ELR (cell line): ENCODE measurements at regions not wholly inside any gene's neighbourhood (a gene's known extent, or its start where the extent isn't known, plus 50 kb on each side); places are given as distances from the start of the nearest gene placed in this dataset.

Source experiments
- DNase-seq: peaks from one replicate; pipeline ENCODE4 v3.0.0-alpha.2; 2015; ENCODE audit warnings: low read depth

DNA sequence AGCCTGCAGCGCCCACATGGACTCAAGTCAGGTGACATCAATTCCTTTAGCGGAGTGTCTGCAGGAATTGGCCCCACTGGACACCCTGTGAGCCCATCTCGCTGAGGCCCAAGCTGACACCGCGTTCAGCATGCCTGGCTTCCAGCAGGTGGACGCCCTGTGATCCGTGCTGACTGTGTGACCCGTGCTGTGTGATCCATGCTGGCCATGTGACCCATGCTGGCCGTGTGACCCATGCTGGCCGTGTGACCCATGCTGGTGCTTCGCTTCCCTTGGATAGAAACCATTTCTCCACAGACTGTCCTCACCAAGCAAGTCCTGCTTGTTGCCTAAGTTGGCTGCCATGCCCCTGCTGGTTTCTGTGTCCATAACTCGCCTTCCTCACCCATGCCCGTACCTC is 392.1 kb downstream of the BRD1 start:
- no peak for DNase-seq

DNA sequence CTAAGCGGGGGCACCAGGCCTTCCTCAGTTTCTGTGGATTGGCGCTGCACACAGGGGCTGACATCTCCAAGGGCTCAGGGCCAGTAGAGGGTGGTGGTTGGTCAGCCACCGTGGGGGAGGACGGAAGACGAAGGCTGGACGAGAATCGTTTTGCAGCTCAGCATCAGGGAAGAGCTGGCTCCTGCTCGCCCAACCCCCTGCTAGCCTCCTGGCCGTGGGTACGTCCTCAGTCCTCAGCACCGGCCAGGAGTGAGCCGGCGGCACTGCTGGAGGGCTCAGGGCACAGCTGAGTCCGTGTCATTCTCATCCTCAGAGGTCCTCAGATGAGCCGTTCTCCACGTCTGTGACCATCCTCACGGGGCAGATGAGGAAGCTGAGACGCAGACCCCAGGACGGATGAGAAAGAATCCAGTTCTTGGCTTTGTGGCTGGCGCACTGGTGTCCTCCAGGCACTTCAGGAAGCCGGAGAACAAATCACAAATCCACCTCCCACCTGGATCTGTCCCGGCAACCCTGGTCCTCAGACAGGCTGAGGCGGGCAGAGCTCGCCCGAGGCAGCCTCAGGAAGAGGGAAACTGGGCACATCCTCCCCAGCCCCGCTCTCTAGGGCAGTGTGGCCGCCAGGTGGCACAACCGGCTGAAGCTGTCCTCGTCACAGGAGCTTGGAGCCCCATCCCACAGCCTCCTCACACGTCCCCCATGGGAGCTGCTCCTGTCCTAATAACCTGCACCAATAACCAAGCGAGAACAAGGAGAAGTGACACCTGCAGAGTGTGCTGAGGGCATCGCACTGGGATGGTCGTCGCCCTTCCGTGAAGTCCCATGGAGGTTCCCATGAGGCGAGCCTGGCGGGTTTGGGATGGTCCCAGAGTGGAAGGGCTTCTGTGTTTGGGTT is 393.7 kb downstream of the BRD1 start:
- no peak for DNase-seq

DNA sequence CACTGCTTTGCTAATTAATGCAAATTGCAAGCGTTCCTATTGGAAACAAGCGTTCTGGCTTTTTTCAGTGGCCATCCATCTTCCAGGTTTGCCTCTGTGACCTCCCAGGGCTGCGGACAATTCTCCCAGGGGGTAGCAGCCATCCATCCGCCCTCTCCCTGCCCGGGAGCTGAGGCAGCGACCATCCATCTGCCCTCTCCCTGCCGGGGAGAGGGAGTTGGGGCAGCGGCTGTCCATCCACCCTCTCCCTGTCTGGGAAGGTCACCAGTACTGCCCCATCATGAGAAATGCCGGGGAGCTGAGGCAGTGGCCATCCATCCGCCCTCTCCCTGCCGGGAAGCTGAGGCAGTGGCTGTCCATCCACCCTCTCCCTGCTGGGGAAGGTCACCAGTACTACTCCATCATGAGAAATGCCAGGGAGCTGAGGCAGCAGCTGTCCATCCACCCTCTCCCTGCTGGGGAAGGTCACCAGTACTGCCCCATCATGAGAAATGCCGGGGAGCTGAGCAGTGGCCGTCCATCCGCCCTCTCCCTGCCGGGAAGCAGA is 394.7 kb downstream of the BRD1 start:
- DNase-seq: no peak

DNA sequence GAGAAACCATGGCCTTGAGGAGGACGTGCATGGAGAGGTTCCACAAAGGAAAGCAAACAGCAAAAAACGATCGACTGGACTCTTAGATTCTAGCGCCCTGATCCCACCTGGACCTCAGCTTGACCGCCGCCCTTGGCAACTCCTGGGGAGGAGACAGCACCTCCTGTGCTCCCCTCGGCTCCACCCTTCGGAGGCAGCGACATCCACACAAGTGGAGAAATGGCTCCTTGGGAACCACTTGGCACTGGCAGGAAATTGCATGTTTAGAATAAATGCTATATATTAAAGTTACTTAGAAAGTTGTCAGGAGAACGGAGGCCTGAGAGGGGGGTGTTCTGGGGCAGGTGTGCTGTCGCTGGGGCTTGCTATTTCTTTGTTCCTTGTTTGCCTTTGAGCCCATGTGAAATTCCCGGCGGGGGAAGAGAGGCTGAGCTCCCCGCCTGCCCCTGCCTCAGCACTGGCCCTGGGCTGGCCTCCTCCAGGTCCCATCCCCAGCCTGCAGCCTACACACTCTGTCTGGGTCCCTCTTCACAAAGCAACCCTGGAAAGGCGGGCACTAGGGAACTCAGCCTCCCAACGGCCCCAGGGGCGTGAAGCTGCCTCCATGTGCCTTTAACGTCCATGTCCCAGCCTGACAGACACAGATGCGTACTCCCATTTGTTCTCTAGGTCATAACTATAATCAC is 395.3 kb downstream of the BRD1 start:
- DNase-seq: no peak

DNA sequence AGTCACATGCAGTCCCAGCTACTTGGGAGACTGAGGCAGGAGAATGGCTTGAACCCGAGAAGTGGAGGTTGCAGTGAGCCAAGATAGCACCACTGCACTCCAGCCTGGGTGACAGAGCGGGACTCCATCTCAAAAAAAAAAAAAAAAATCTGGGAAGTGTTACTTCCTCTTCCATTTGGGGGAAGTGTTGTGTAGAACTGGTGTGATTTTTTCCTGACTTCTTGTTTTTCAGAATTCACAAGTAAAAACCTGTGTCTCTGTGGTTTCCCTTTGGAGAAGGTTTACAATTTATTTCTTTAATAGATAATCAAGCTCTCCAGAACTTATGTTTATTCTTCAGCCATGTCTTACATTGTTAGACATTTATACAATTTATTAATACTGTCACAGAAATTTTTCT is 396.1 kb downstream of the BRD1 start:
- DNase-seq: no peak

DNA sequence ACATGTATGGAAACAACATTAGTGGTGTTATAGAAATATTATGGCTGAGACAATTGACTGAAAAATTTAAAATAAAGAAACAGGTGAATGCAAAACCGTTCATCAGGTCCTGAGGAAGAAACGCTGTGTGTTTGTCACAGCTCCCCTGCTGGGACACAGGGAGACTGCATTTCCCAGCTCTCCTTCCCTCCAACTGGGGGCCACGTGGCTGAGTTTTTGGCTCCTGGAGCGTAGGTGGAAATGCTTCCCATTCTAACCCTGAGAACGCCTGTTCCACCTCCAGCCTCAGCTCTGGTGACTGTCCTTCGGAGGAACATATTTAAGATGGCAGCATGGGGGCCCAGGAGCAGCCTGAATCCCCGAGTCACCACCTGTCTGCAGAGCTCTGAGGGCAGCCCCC is 398.6 kb downstream of the BRD1 start:
- no peak for DNase-seq

DNA sequence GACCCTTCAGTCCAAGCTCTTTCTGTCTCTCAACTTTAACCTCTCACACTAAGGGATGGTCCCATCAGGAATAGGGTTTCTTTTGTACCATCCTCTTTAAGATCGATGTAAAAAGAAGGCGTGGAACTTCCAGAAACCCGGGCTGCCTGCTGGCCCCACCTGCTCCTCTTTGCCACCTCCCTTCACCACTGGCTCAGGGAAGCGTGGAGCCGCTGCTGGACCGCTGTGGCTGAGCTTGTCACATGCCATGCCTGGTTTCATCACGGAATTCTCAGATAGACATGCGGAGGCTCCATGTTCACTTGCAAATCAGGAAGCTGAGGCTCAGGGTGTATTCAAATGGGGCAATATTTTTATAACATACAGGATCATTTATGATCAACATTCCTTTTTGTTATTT is 399.7 kb downstream of the BRD1 start:
- DNase-seq: no peak

DNA sequence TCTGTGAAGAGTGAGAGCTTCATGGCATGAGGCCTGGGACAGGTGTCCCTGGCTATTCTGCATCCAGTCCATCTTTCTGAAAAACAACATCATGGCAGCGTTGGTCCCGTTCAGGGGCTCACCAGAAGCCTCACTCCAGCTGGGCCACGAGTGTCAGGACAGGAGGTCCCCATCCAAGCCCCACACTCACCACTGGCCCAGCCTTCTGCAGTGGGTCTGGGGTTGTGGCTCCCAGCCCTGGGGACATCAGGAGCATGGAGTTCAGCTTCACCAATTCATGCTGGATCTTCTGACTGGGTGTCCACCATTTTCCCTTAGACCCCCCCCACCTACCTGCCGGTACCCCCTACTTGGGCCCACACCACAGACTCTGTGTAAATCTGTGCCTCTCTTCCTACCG is 400.3 kb downstream of the BRD1 start:
- DNase-seq: no peak

DNA sequence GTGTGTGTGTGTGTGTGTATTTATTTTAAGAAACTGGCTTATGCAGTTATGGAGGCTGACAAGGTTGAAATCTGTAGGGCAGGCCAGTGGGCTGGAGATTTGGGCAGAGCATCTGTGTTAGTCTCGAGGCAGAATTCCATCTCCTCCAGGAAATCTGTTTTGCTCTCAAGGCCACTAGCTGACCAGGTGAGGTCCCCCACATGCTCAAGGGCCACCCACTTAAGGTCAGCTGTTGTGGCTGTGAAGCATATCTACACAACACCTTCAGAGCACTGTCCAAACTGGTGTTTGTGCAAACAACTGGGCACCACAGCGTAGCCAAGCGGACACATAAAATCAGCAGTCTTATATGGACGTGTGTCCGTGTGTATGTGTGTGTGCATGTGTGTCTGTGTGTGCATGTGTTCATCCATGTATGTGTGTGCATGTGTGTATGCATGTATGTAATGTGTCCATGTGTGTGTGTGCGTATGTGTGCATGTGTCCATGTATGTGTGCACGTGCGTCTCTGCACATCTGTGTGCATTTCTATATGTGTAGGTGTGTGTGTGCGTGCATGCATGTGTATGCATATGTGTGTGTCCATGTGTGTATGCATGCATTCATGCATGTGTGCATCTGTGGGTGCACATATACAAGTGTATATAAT is 400.9 kb downstream of the BRD1 start:
- DNase-seq: no peak

DNA sequence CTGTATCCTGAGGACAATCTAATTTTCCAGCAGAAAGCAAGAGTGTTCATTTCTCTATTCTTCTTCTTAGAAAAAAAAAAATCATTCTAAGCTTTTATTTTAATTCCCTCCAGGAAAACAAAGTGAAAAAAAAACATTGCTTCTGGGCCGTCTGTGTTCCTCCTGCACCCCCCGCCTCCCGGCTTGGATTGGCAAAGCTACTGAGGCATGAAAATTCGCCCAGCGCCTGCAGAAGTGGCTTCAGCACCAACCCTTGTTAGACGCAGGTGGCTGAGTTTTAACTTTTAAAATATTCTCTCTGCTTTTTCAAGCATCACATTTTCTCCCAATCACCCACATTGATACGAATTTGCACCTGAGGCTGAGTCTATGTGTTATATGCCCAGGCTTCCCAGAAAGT is 401.6 kb downstream of the BRD1 start:
- no peak for DNase-seq

DNA sequence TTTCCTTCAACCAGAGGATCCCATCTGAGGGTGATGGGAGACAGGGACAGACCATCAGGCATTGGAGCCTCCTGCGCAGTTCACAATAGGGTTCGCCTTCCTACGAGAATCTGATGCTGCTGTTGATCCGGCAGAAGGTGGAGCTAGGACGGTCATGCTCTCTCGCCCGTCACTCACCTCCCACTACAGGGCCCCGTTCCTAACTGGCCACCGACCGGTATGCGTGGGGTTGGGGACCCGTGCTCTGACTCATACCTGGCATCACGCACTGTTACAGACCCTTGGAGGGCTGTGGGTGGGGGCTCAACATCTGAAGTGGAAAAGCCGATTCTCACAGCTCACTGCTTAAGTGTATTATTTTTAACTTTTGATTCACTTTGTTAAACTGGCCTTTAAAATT is 402.3 kb downstream of the BRD1 start:
- no peak for DNase-seq

DNA sequence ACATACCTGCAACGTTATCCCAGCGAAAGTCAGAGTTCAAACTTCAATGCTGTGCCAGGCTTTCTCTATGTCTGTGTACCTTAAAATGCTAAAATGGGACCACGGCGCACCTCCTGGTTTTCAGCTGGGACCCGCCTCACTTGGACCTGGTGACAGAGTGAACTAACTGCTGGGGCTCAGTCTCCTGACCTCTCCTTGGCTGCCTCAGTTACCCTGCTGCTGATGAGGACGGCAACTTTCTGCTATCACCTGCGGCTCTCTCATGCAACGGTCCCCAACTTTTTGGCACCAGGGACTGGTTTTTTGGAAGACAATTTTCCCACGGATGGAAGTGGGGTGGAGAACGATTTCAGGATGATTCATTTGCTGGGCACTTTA is 402.8 kb downstream of the BRD1 start:
- no peak for DNase-seq

DNA sequence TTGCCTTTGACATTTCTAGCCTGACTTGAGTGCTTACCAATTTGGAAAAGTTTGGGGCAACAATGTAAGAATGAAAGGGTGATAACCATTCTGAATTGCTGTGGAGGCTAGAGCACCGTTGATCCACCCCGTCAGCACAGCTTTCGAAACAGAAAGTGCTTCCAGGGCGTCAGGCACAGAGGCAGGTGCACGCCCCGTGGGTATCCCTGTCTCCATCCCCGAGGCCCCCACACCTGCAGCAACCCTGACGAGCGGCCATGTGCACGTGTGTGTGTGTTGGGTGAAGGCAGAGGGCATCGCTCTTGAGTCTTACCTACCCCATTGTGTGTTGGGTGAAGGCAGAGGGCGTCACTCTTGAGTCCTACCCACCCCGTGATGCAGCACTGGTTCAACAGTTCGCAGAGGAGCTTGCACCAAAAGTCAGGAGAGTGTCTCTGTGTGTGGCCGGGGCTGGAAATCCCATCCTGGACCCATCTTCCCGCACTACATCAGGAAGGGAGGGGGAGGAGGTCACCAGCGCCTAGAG is 404.5 kb downstream of the BRD1 start:
- DNase-seq: no peak

DNA sequence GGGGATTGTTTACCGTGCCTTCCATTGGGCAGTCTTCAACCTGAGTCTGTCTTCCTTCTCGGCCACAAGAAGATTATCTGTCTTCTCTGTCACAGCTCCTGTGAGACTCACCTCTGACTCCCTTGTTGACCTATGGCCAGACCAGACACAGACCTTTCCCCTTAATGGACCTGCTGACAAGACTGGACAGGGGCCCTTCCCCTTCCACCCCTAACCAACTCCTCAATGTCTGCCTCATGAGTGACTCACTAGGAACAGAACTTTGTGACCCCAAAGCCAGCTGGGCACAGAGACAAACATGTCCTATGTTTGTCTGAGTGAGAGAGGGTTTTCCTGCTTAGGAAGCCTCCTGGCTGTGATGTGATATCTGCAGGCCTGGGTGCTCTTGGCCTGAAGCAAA is 405.0 kb downstream of the BRD1 start:
- DNase-seq: no peak

DNA sequence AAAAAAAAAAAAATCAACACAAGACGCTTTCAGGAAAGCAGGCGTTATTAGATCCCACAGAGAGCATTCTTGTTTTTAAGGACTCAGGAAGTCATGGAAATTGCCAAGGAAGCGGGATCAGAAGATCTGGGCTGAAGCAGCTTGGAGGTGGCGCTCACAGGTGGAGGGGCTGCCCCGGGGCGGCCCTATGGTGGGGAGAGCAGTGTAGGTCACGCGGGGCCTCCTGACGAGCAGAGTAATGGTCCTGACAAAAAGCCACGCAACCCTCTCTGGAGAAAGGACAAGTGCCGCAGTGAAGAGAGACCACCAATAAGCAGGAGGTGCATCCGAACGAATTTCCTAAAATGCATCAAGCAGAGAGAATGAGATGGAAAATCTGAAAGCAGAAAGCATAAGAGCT is 407.0 kb downstream of the BRD1 start:
- no peak for DNase-seq

DNA sequence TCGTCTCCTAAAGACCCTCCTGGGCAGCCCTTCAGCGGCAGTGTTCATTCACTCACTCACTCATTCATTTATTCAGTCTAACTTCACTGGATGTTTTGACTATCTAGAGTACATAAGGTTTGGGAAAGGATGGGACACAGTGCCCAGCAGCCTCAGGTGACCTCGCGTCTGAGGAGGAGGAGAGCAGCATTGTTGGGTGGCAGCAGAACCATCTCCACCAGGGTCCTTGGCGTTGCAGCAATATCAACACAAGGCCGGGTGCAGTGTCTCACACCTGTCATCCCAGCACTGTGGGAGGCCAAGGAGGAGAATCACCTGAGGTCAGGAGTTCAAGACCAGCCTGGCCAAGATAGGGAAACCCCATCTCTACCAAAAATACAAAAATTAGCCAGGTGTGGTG is 408.0 kb downstream of the BRD1 start:
- DNase-seq: no peak

DNA sequence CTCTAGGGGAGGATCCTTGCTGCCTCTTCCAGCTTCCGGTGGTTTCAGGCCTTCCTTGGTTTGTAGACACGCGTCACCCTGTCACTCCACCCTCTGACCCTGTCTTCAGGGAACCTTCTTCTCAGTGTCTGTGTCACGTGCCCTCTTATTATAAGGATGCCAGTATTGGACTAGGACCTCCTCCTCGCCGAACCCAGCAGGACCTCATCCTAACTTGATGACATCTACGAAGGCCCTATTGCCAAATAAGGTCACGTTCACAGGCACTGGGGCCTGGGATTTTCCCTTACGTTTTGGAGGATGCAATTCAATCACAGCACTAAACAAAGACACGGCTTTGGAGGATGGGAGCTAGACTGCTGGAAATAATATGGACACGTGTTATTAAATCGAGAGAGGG is 408.7 kb downstream of the BRD1 start:
- DNase-seq: no peak

DNA sequence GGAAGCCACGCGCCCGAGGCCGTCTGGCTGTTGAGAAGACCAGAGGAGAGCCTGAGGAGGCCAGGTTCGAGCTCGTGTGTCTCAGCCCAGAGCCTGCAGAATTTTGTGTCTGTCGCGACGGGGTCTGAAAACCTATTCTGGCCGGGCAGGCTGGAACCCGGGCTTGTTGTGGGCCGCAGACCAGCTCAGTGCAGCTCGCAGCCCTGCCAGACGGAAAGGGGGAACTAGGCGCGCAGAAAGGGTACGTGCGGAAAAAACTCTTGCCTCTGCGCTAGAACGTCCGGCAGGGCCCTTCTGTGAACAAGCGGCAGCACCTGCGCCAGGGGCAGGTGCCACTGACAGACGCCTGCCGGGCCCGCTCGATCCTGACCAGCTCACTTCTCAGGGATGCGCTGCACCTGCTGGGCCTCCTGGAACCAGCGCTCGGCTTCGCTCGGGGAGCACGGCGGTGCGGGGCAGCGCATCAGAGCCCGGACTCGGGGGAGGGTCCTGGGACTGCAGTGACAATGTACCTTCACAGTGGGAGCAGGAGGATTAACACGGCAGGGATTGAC is 409.3 kb downstream of the BRD1 start:
- no peak for DNase-seq

DNA sequence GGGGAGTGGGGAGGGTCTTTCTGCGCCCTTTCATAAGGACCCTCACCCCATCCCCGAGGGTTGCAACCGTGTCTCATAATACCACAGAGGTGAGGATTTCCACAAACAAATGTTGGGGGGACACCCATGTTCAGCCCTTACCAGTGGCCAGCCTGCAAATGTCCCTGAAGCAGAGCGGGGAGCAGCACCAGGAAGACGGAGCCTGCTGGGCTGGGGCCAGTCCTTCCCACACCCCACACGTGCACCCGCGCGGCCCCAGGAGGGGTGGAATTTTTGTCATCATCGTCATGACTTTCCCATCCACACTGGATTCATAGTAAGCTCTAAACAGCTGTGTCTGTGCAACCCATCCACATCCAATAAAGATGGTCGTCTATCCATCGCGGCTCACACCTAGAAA is 409.8 kb downstream of the BRD1 start:
- no peak for DNase-seq

DNA sequence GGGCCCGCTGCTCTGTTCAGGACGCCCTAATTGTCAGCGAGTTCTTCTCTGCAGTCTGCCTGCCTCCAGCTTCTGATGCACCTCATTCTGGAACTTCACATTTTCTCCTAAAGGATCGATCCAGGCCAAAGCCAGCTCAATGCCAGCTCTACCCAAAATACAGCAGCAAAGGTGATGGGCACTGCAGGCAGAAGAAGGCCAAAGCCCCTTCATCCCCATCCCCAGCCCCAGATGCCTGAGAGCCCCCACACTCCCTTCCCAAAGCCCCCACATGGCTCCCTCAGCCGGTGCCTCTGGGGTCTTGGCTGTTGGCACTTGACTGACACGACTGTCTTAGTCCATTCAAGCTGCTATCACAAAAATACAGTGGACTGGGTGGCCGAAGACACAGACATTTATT is 410.3 kb downstream of the BRD1 start:
- DNase-seq: no peak

DNA sequence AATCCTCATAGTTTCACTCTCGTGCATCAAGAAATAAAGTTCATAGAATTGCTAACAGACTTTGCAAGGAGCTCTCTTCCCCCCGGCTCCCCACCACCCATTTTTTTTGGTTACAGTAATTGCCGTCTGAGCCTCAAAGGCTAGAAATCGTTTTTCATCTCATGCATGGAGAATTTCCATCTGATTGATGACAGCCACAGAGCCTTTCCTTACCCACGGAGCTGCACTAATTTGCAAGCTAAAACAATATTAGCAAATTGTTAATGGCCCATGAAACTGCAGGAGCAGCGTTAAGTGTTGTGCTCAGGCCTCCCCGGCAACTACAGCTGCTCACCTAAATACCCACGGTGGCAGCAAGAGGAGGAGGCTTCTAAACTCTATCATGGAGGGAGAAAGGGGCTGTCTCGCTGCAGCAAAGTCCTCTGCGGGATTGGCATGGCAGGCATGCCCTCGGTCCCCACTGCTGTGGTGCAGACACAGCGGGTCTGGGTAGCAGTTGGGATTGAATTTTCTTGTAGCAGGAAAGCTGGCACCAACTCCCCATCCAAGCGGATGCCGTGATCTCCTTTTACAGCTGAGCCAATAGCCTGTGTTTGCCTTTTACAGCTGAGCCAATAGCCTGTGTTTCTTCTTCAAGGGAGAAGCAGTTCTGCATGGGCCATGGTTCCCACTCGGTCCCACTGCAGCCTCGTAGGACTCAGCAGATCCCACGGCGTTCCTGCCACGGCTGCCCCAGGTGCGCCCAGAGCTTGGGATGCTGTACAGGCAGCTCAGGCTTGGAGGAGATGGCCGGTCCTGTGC is 412.3 kb downstream of the BRD1 start:
- DNase-seq: no peak

DNA sequence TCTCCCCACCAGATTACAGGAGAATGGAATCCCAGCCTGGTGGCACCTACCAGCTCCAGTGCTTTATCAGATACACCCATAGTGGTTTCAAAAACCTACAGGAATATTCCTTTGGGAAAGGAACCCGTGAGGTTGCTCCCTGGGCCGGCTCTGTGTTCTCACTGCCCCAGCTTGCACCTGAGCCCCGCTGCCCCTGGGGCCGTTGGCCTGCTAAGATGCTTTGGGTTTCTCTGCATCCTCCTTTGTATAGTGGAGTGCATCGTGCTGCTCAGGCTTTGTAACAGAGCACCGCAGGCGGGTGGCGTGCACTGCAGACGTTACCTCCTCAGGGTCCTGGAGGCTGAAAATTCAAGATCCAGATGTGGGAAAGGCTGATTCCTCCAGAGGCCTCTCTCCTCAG is 414.1 kb downstream of the BRD1 start:
- no peak for DNase-seq
